K562 (cell line): ENCODE measurements at regions not wholly inside any gene's neighbourhood (a gene's known extent, or its start where the extent isn't known, plus 50 kb on each side); places are given as distances from the start of the nearest gene placed in this dataset.

Experiments
- CHD7 ChIP-seq: fragments of 200-600 bp; sonication (generic); IDR thresholded peaks from one replicate; pipeline ENCODE4 v1.6.1; 2012; ENCODE audit warnings: mild to moderate bottlenecking, low read depth, low read length, inconsistent platforms
- MECOM ChIP-seq: fragments of 250-450 bp; sonication (Bioruptor Pico); IDR thresholded peaks from 2 replicates; pipeline ENCODE4 v1.8.0; 2022; ENCODE audit warnings: inconsistent platforms
- MNT ChIP-seq, 2 experiments: fragments of 450-650 bp; conservative IDR thresholded peaks; 2 replicates each; pipeline ENCODE4 v1.6.1; 2017; ENCODE audit warnings: mild to moderate bottlenecking in 2 of 2, moderate library complexity in 2 of 2
- MYC ChIP-seq, 2 experiments: fragments of 250-450 bp in 1 of 2; sonication (Bioruptor Pico) in 1 of 2; IDR thresholded peaks; 2 replicates each; pipeline versions ENCODE4 v1.5.1 to v1.6.1; 2012 to 2021; ENCODE audit warnings: low read depth in 2 of 2, borderline replicate concordance in 1 of 2, improper control_type of control experiment in 1 of 2, low read length in 1 of 2, mild to moderate bottlenecking in 1 of 2, moderate library complexity in 1 of 2
- POLR2G ChIP-seq: fragments of 200-400 bp; formaldehyde crosslinking; IDR thresholded peaks from 2 replicates; pipeline ENCODE4 v1.6.1; 2017; ENCODE audit warnings: low read depth, mild to moderate bottlenecking, antibody characterized with exemption, low read length, moderate library complexity
- POLR3A ChIP-seq: IDR thresholded peaks from 2 replicates; pipeline ENCODE4 v1.6.1; 2011; ENCODE audit warnings: borderline replicate concordance, mild to moderate bottlenecking, moderate library complexity; ENCODE audit not compliant: insufficient read length, insufficient read depth; ENCODE audit errors: extremely low read depth
- TARDBP ChIP-seq: fragments of 450-650 bp; IDR thresholded peaks from 2 replicates; pipeline ENCODE4 v1.6.1; 2016
- ZBED1 ChIP-seq: IDR thresholded peaks from 2 replicates; pipeline ENCODE4 v1.6.1; 2014
- ZBTB2 ChIP-seq: fragments of 450-650 bp; IDR thresholded peaks from 2 replicates; pipeline ENCODE4 v1.6.1; 2016; ENCODE audit warnings: antibody characterized with exemption
- ZNF143 ChIP-seq: sonication (generic); formaldehyde crosslinking; IDR thresholded peaks from 2 replicates; pipeline ENCODE4 v1.9.0; 2022; ENCODE audit warnings: mild to moderate bottlenecking, missing genetic modification reagents
- TF ChIP-seq, protein P1 (sequence below): fragments of 450-650 bp; IDR thresholded peaks from 2 replicates; pipeline ENCODE4 v1.6.1; 2016; ENCODE audit warnings: borderline replicate concordance

- no peak for TF ChIP-seq CHD7
- TF ChIP-seq ZBED1, result no peak
- TF ChIP-seq MYC (IDR thresholded peaks at IDR 0.05; ENCODE audit: low read depth, low read length), result no peak
- no peak for TF ChIP-seq MYC (CRISPR knock-in tag; IDR thresholded peaks at IDR 0.05; ENCODE audit: borderline replicate concordance, low read depth)
- TF ChIP-seq TARDBP, result no peak
- TF ChIP-seq ZNF143 (CRISPR knock-in tag), result no peak
- TF ChIP-seq, protein P1, sequence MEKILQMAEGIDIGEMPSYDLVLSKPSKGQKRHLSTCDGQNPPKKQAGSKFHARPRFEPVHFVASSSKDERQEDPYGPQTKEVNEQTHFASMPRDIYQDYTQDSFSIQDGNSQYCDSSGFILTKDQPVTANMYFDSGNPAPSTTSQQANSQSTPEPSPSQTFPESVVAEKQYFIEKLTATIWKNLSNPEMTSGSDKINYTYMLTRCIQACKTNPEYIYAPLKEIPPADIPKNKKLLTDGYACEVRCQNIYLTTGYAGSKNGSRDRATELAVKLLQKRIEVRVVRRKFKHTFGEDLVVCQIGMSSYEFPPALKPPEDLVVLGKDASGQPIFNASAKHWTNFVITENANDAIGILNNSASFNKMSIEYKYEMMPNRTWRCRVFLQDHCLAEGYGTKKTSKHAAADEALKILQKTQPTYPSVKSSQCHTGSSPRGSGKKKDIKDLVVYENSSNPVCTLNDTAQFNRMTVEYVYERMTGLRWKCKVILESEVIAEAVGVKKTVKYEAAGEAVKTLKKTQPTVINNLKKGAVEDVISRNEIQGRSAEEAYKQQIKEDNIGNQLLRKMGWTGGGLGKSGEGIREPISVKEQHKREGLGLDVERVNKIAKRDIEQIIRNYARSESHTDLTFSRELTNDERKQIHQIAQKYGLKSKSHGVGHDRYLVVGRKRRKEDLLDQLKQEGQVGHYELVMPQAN, result no peak
- TF ChIP-seq ZBTB2, result no peak
- no peak for TF ChIP-seq MNT (conservative IDR thresholded peaks at IDR 0.05)
- TF ChIP-seq MECOM, result no peak
- TF ChIP-seq POLR2G, result no peak
- no peak for TF ChIP-seq POLR3A
These were observed 205.5 kb upstream of the ARSJ start (continued) for GRCh38 chr4:114184901-114185300.
